ENCODE measurements at regions not wholly inside any gene's neighbourhood (a gene's known extent, or its start where the extent isn't known, plus 50 kb on each side); places are given as distances from the start of the nearest gene placed in this dataset.

DNA sequence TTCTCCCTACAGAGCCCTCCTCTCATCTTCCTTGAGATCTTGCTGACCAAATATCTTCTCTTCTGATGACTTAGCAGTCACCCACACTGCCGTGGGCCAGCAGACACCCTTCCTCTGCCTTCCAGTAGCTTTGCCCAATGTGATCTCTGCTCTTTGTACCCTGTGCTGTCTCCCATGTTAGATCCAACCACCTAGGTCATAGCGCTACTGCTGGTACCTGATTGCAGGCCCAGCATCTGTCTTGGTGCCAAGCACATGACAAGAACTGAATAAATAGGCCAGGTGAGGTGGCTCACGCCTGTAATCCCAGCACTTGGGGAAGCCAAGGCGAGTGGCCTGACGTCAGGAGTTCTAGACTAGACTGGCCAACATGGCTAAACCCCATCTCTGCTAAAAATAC lies 149.7 kb downstream of the TM9SF2 start:
- no peaks in the 10 kb centered on the region for H3K79me2 ChIP-seq (ENCODE audit: control insufficient read depth, low read length)
- H3F3A ChIP-seq (ENCODE audit: control insufficient read depth, insufficient read depth), result no peaks in the 10 kb centered on the region
- H3K9me2 ChIP-seq (replicated peaks; ENCODE audit: control insufficient read depth, low read length), result no peaks in the 10 kb centered on the region
- no peak for TF ChIP-seq EZH2phosphoT487 (IDR thresholded peaks at IDR 0.05; ENCODE audit: borderline replicate concordance, low read length)
- TF ChIP-seq, protein P1, sequence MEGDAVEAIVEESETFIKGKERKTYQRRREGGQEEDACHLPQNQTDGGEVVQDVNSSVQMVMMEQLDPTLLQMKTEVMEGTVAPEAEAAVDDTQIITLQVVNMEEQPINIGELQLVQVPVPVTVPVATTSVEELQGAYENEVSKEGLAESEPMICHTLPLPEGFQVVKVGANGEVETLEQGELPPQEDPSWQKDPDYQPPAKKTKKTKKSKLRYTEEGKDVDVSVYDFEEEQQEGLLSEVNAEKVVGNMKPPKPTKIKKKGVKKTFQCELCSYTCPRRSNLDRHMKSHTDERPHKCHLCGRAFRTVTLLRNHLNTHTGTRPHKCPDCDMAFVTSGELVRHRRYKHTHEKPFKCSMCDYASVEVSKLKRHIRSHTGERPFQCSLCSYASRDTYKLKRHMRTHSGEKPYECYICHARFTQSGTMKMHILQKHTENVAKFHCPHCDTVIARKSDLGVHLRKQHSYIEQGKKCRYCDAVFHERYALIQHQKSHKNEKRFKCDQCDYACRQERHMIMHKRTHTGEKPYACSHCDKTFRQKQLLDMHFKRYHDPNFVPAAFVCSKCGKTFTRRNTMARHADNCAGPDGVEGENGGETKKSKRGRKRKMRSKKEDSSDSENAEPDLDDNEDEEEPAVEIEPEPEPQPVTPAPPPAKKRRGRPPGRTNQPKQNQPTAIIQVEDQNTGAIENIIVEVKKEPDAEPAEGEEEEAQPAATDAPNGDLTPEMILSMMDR (IDR thresholded peaks at IDR 0.05; ENCODE audit: low read depth, low read length, poor library complexity, severe bottlenecking), result no peak
- no peaks in the 10 kb centered on the region for H3K4me1 ChIP-seq (ENCODE audit: control insufficient read depth, low read length)
- no peak overlapping the region for H3K4me3 ChIP-seq (ENCODE audit: low read length)
- no peak overlapping the region for H3K4me2 ChIP-seq (ENCODE audit: low read length)
- no peaks in the 10 kb centered on the region for H3K27me3 ChIP-seq (ENCODE audit: control insufficient read depth, low read length)
- no peaks in the 10 kb centered on the region for H3K36me3 ChIP-seq (ENCODE audit: control insufficient read depth, low read length)
- no peaks in the 10 kb centered on the region for H3K9me3 ChIP-seq (ENCODE audit: control insufficient read depth, insufficient read depth, low read length)
- no peak overlapping the region for H3K27ac ChIP-seq (ENCODE audit: low read depth, low read length)
- no peaks in the 10 kb centered on the region for H4K20me1 ChIP-seq (ENCODE audit: control insufficient read depth, insufficient read depth, low read depth, low read length)

DNA sequence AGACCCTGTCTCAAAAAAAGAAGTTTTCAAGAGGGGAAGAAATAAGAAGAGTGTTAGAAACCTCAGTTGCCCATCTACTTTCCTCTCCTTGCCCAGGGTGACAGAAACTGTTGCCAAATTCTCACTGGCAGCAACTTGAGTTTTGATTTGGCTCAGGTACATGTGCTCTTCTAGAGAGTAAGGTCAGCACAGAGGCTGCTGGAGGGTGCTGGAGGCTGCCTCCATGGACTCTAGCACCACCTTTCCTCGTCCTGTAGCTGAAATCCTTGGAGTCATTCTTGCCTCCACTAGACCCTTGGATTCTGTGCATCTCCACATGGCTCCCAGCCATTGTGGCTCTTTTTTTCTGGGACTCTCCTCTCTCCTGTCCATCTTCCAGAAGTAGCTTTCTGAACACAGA lies 149.1 kb downstream of the TM9SF2 start:
- no peak for TF ChIP-seq EZH2phosphoT487 (IDR thresholded peaks at IDR 0.05; ENCODE audit: borderline replicate concordance, low read length)
- TF ChIP-seq, protein P1 (IDR thresholded peaks at IDR 0.05; ENCODE audit: low read depth, low read length, poor library complexity, severe bottlenecking), result no peak
- H3K27me3 ChIP-seq (ENCODE audit: control insufficient read depth, low read length), result no peaks in the 10 kb centered on the region
- no peak overlapping the region for H3K4me3 ChIP-seq (ENCODE audit: low read length)
- no peaks in the 10 kb centered on the region for H3K36me3 ChIP-seq (ENCODE audit: control insufficient read depth, low read length)
- H3K4me2 ChIP-seq (ENCODE audit: low read length), result no peak overlapping the region
- H3K27ac ChIP-seq (ENCODE audit: low read depth, low read length), result no peak overlapping the region
- H3K9me2 ChIP-seq (replicated peaks; ENCODE audit: control insufficient read depth, low read length), result no peaks in the 10 kb centered on the region
- H3K4me1 ChIP-seq (ENCODE audit: control insufficient read depth, low read length), result 0 out of 2 replicates have a peak, but pooled peaks cover 3% of the 10 kb centered on the region
- no peaks in the 10 kb centered on the region for H3K9me3 ChIP-seq (ENCODE audit: control insufficient read depth, insufficient read depth, low read length)
- no peaks in the 10 kb centered on the region for H3K79me2 ChIP-seq (ENCODE audit: control insufficient read depth, low read length)
- no peaks in the 10 kb centered on the region for H4K20me1 ChIP-seq (ENCODE audit: control insufficient read depth, insufficient read depth, low read depth, low read length)
- H3F3A ChIP-seq (ENCODE audit: control insufficient read depth, insufficient read depth), result no peaks in the 10 kb centered on the region

DNA sequence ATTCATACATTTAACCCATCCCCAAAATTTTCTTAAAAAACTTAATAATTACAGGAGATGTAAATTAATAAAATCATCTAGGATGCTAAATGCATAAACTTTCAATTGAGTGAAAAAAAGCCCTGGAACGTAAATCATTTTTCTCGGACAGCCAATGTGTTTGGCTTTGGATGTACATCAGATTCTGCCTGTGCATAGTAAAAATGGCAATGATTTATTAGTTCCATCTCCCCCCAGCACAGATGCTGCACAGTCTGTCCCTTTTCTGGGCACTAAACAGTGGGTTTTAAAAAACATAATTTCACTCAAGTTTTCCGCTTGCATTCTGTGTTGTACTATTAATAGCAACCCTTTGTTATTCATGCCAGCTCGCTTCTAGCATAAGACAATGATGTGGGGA lies 147.7 kb downstream of the TM9SF2 start:
- Histone ChIP-seq H3K9me2 (replicated peaks; ENCODE audit: control insufficient read depth, low read length) (no peaks in the 10 kb centered on the region), H3K79me2 (ENCODE audit: control insufficient read depth, low read length) (no peaks in the 10 kb centered on the region), H3K4me1 (ENCODE audit: control insufficient read depth, low read length) (0 out of 2 replicates have a peak, but pooled peaks cover 3% of the 10 kb centered on the region), H3K4me2 (ENCODE audit: low read length) (no peak overlapping the region), H3K36me3 (ENCODE audit: control insufficient read depth, low read length) (no peaks in the 10 kb centered on the region), H3K4me3 (ENCODE audit: low read length) (no peak overlapping the region), H3F3A (ENCODE audit: control insufficient read depth, insufficient read depth) (no peaks in the 10 kb centered on the region), H4K20me1 (ENCODE audit: control insufficient read depth, insufficient read depth, low read depth, low read length) (no peaks in the 10 kb centered on the region), H3K9me3 (ENCODE audit: control insufficient read depth, insufficient read depth, low read length) (no peaks in the 10 kb centered on the region), H3K27me3 (ENCODE audit: control insufficient read depth, low read length) (no peaks in the 10 kb centered on the region), H3K27ac (ENCODE audit: low read depth, low read length) (no peak overlapping the region)
- TF ChIP-seq, protein P1 (IDR thresholded peaks at IDR 0.05; ENCODE audit: low read depth, low read length, poor library complexity, severe bottlenecking), result no peak
- no peak for TF ChIP-seq EZH2phosphoT487 (IDR thresholded peaks at IDR 0.05; ENCODE audit: borderline replicate concordance, low read length)
